ENCODE measurements at regions not wholly inside any gene's neighbourhood (a gene's known extent, or its start where the extent isn't known, plus 50 kb on each side); places are given as distances from the start of the nearest gene placed in this dataset.

DNA sequence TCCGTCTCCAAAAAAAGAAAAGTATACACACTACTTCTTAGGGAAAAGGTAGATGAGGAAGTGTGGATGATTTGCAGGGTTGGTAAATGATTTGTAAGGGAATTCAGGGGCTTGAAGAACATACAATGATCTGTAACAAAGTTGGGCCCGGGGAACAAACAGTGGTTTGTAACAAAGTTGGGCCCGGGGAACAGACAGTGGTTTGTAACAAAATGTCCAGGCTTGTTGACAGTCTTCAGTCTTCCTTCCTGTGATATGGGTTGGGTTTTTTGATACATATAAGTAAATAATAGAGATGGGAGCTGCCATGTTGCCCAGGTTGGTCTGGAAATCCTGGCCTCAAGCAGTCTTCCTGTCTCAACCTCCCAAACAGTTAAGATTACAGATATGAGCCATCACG, 83.3 kb upstream of the UXS1 start:
- FAIRE-seq = no peak
- CTCF ChIA-PET (ENCODE audit: partially characterized antibody) = no interaction called here
- no peaks in the 10 kb centered on the region for H3K79me1 ChIP-seq (ENCODE audit: low read depth, low read length)
- no peaks in the 10 kb centered on the region for H3K36me3 ChIP-seq (ENCODE audit: control insufficient read depth in 2 of 4, insufficient read depth in 4 of 4, low read length in 3 of 4)
- H4K91ac ChIP-seq (replicated peaks; ENCODE audit: insufficient read length, low read length) = no peak overlapping the region
- no peak overlapping the region for H3K18ac ChIP-seq (ENCODE audit: extremely low read depth, low read length)
- no peaks in the 10 kb centered on the region for H3K79me2 ChIP-seq (ENCODE audit: control insufficient read depth in 1 of 2, insufficient read depth in 2 of 2, low read length in 2 of 2)
- no peak overlapping the region for H2AFZ ChIP-seq (ENCODE audit: low read length)
- H3K27ac ChIP-seq (ENCODE audit: low read depth, low read length) = no peak overlapping the region
- H3K14ac ChIP-seq (ENCODE audit: insufficient read length) = no peak overlapping the region
- no peak overlapping the region for H4K8ac ChIP-seq (ENCODE audit: extremely low read depth, insufficient read depth, low read length)
- no peak overlapping the region for H3K4me3 ChIP-seq (ENCODE audit: extremely low read depth in 1 of 4, insufficient read depth in 2 of 4, low read depth in 3 of 4, low read length in 4 of 4)
- H3K9ac ChIP-seq (replicated peaks in 1 of 4; ENCODE audit: extremely low read depth in 1 of 4, low read depth in 3 of 4, low read length in 3 of 4) = no peak overlapping the region
- H3K23me2 ChIP-seq (ENCODE audit: low read depth, low read length) = no peaks in the 10 kb centered on the region
- H3K27me3 ChIP-seq (replicated peaks in 1 of 4; ENCODE audit: control insufficient read depth in 3 of 4, extremely low read depth in 1 of 4, insufficient read depth in 3 of 4, low read length in 3 of 4) = no peaks in the 10 kb centered on the region; a peak in 2 of 7 replicates
- H3K23ac ChIP-seq (ENCODE audit: insufficient read length) = no peak overlapping the region
- 0 out of 4 replicates have a peak, but pooled peaks cover 0 to 3% of the 10 kb centered on the region in 2 experiments for H3K9me3 ChIP-seq (ENCODE audit: insufficient read depth in 2 of 2, low read depth in 1 of 2, low read length in 1 of 2)
- WGBS, 2 experiments (ENCODE audit: extremely low coverage in 1 of 2, insufficient coverage in 1 of 2, insufficient read length in 1 of 2, insufficient replicate concordance in 2 of 2, low coverage in 1 of 2, low lambda C conversion rate in 2 of 2, missing lambda C conversion rate in 1 of 2) = 96% methylated on average over 4 of the region's 4 CpGs; no CpG with 5 or more reads in 1 of the 2 experiments
- TF ChIP-seq HDAC6 (IDR thresholded peaks at IDR 0.05; ENCODE audit: low read depth, low read length) (no peak), POU5F1 (IDR thresholded peaks at IDR 0.05; ENCODE audit: low read depth, low read length) (no peak)
- H3K4me2 ChIP-seq (ENCODE audit: insufficient read depth in 1 of 2, low read depth in 2 of 2, low read length in 2 of 2) = no peak overlapping the region
- no peak overlapping the region for H2BK20ac ChIP-seq (ENCODE audit: low read length)
- no peak overlapping the region for H2AK5ac ChIP-seq (ENCODE audit: low read depth, low read length)
- no peak overlapping the region for H4K5ac ChIP-seq (ENCODE audit: insufficient read length, low read depth, low read length)
- H3K4ac ChIP-seq (replicated peaks; ENCODE audit: insufficient read length, low read depth, low read length) = no peak overlapping the region
- POLR2A ChIA-PET (ENCODE audit: partially characterized antibody) = no interaction called here
- H3K56ac ChIP-seq (replicated peaks; ENCODE audit: insufficient read length, low read depth, low read length) = no peak overlapping the region
- H4K20me1 ChIP-seq (replicated peaks in 1 of 2; ENCODE audit: control insufficient read depth in 1 of 2, insufficient read depth in 2 of 2, low read length in 2 of 2) = no peaks in the 10 kb centered on the region
- H3K4me1 ChIP-seq (replicated peaks in 1 of 4; ENCODE audit: control insufficient read depth in 3 of 4, insufficient read depth in 4 of 4, low read length in 3 of 4) = no peaks in the 10 kb centered on the region
- no peak overlapping the region for H2BK12ac ChIP-seq (ENCODE audit: low read depth, low read length)
- no peak overlapping the region for H2BK15ac ChIP-seq (ENCODE audit: low read length)
- no peak overlapping the region for H2BK5ac ChIP-seq (ENCODE audit: low read depth, low read length)
- DNase-seq (ENCODE audit: low read depth in 1 of 2, low spot score in 2 of 2) = no peak
- no peak overlapping the region for H2BK120ac ChIP-seq (replicated peaks; ENCODE audit: low read depth, low read length)
